WI38 (cell line): ENCODE measurements at regions not wholly inside any gene's neighbourhood (a gene's known extent, or its start where the extent isn't known, plus 50 kb on each side); places are given as distances from the start of the nearest gene placed in this dataset.

Experiments
- H3K4me3 ChIP-seq: 2 replicates; pipeline ENCODE4 v1.5.1; 2011; ENCODE audit warnings: low read depth, mild to moderate bottlenecking, control low read depth, low read length
- CTCF ChIP-seq: IDR thresholded peaks from 2 replicates; pipeline ENCODE4 v1.5.1; 2012; ENCODE audit warnings: low read depth, mild to moderate bottlenecking, control low read depth, low read length

DNA sequence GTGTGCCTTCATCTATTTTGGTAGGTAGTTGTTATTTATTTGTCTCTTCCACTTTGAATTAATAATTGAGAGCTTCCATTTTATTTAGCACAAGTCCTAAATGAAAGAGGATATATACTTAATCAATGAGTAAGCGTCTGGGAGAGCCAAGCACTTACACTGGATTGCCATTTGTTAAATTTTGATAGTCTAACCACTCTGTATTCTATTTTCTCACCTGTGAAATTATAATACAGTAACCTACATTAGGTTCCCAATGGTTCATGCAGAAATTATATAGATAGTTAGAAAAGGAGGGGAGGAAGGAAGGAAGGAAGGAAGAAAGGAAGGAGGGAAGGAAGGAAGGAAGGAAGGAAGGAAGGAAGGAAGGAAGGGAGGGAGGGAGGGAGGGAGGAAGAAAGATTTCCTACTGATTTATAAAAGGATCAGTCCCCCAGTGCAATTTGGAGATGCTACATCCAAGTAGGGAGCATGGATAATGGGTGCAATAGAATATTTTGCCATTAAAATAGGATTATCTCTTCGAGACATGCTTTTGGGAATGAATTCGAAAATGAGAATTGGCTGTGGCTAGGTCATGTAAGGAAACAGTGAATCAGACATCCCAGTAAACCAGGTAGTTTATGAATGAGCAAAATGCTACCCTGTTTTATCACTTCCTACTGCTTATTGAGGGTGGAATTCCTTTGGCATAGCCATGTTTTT, 239.8 kb downstream of the PCDH7 start:
- no peak overlapping the region for H3K4me3 ChIP-seq
- TF ChIP-seq CTCF: no peak

DNA sequence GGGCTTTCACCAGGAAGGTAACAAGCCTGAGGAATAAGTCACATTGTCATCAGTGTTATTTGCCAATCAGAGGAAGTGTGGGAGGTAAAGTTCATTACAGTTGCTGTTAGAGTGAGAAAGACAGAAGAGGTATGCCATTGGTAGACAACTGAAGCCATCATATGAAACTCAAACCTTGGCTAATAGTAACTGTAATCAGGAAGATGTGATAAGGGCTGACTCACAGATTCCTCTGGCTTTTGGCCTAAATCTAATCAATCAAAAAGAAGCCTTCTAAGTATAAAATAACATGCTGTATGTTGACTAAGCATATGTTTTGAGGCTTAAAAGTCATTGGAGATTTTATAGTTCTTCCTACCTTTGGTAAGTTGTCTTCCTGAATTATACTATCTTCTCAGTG, 242.8 kb downstream of the PCDH7 start:
- H3K4me3 ChIP-seq: no peak overlapping the region
- no peak for TF ChIP-seq CTCF

- H3K4me3 ChIP-seq: no peak overlapping the region
- TF ChIP-seq CTCF: no peak
Observed at GRCh38 chr4:30968926-30969325, 248.8 kb downstream of the PCDH7 start.

DNA sequence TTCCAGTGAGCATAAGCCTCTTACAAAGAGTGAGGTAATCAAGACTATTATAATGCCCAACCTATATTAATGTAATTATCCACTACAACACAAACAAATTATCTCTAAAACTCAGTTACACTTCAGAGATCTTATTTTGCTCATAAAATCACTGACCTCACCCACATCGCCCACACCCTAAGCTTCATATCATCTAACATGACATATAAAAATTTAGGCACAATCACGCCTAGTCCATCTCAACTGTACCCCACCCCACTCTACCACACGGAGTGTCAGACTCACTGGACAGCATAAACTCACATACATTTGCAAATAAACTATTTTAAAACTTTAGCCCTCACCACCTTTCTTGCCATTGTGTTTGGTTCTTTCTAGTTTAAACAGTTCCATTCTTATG, 252.4 kb downstream of the PCDH7 start:
- TF ChIP-seq CTCF: no peak
- H3K4me3 ChIP-seq: no peak overlapping the region

- TF ChIP-seq CTCF: no peak
- H3K4me3 ChIP-seq: no peak overlapping the region
Observed at GRCh38 chr4:30973993-30974392, 253.8 kb downstream of the PCDH7 start.

GRCh38 chr4:30979402-30979801, 259.2 kb downstream of the PCDH7 start:
- no peak overlapping the region for H3K4me3 ChIP-seq
- no peak for TF ChIP-seq CTCF

- TF ChIP-seq CTCF: no peak
- H3K4me3 ChIP-seq: no peak overlapping the region
Observed at GRCh38 chr4:30989508-30989907, 269.3 kb downstream of the PCDH7 start.
